ENCODE measurements at regions not wholly inside any gene's neighbourhood (a gene's known extent, or its start where the extent isn't known, plus 50 kb on each side); places are given as distances from the start of the nearest gene placed in this dataset.

DNA sequence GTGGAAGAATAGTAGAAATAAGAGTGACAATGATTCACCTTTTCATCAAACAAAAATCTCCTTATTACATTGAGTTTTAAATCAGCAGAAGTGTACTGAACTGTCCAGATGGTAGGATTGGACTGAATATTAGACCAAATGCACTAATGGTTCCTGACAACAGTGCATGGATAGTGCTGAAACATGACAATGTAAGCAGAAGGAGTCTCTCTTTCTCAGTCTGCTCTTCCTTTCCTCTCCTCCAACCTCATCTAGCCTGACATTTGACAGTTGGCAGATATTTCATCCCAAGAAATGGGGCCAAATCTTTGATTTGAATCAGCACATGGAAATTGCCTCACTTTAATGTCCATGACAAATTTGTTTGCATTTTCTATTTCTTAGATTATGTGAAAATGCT, 225.1 kb upstream of the PLSCR5 start:
- no peak for FAIRE-seq

DNA sequence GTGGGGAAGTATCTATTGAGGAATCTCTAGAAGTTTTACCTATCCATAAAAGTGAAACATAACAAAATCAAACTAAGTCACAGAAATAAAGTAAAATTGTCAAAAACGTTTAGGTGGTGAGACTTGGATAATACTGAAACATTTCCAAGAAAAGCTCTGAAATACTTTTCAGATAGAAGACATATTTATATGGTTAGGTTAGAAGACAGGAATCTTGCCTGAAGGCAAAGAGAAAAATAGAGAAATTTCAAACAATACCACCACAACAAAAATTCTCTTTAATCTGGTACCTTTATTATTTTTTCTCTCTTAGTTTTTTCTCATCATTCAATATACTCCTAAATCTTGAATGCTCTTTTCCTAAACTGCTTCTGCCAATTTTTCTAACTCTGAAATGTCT, 222.7 kb upstream of the PLSCR5 start:
- FAIRE-seq: no peak

GRCh38 chr3:146823622-146824021, 218.5 kb upstream of the PLSCR5 start:
- FAIRE-seq: no peak

DNA sequence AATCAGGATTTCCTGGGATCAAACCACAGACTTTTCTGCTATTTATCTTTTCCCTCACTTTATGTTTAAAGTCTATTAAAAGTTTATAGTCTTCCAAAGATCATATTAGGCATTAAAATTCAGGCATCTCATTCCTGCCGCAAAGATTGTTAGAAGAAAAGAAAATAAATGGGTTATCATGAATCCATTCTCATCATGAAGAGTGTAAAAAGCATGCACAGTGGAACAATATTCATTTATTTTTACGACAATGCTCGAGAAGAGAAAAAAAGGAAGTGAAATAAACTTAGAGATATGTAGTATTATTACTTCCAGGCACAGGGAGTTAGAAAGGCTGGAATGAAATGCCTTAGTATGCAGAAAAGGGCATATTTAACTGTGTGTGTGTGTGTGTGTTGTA, 213.7 kb upstream of the PLSCR5 start:
- FAIRE-seq: no peak

GRCh38 chr3:146818301-146818700, 213.2 kb upstream of the PLSCR5 start:
- FAIRE-seq: no peak

DNA sequence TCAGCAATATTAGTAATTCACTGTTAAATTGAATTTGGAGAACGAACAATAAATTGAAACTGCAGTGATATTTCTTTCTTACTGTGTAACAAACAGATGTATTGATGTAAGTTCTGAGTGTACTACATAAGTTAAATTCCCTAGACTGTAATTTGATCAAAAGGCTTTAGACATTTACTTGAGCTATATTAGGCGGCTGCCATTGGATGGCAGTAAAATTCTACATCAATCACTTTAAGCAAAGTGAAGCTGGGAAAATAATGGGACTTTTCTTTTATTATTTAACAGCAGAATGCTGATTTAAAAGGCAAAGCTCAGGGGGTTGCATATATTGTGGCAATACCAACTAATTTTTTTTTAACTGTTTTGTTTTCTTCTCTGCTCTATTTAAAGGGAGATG, 212.6 kb upstream of the PLSCR5 start:
- no peak for FAIRE-seq

DNA sequence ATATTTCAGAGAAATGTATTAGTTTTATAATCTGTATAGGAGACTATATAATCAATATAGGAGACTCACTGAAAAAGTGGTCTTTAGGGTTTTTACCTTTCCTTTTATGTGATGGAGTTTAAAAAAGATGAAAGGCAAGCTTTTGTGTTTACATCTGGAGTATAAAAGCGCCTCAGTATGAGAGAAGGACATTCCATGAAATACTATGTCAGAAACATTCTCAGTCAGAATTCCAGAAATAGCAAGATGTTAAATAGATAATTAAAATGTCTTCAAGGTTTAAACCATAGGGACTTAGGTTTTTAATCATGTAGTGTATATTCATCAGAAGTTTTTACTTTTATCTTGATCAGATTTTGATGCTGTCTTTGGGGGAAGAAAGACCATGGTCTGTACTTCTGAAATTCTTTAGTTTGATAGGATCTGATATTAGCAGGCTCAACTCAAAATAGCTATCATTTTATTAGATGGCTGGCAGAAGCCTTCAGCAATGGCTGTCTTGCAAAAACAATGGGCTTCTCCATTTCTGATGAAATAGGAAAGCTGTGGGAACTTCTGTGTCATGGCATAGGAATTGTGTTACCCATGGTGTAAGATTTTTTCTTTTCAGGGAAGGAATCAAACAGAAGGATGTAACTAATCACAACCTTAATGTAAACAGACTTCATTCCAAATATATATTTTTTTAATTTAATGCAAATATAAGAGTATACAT, 209.6 kb upstream of the PLSCR5 start:
- FAIRE-seq: no peak

GRCh38 chr3:146813496-146813895, 208.3 kb upstream of the PLSCR5 start:
- no peak for FAIRE-seq

DNA sequence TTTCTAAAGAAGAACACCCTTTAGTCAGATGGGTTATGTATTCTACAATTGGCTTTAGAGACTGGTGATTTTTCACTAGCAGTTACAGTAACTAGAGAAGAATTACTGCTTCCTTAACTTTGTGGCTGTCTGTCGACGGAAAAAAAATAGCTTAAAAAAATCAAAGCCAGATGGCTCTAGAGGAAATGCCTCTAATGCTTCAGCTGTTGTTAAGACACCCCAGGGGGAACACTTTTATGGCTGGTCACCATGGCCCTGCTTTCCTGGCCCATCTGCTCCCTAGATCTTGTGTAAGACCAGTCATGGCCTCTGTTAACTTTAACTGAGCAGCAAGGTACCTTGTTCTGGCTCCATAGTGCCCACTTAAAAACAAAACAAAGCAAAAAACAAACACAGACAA, 198.6 kb upstream of the PLSCR5 start:
- FAIRE-seq: no peak

- no peak for FAIRE-seq
Measured at GRCh38 chr3:146801492-146801891, 196.3 kb upstream of the PLSCR5 start.

GRCh38 chr3:146800484-146800883, 195.3 kb upstream of the PLSCR5 start:
- no peak for FAIRE-seq

DNA sequence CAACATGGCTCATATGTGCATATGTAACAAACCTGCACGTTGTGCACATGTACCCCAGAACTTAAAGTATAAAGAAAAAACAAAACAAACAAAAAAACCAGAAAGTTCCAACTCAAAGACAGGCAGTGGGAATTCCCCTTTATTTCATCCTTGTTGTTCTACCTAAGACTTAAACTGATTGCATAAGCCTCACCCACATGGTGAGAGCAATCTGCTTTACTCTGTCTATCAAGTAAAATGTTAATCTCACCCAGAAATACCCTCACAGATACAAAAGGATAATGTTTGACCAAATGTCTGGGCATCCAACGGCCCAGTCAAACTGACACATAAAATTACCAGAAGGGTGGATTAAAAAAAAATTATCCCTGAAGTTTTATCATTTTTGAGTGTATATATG, 190.9 kb upstream of the PLSCR5 start:
- no peak for FAIRE-seq

GRCh38 chr3:146783446-146783845, 178.3 kb upstream of the PLSCR5 start:
- FAIRE-seq: no peak

GRCh38 chr3:146781606-146782005, 176.5 kb upstream of the PLSCR5 start:
- FAIRE-seq: no peak

DNA sequence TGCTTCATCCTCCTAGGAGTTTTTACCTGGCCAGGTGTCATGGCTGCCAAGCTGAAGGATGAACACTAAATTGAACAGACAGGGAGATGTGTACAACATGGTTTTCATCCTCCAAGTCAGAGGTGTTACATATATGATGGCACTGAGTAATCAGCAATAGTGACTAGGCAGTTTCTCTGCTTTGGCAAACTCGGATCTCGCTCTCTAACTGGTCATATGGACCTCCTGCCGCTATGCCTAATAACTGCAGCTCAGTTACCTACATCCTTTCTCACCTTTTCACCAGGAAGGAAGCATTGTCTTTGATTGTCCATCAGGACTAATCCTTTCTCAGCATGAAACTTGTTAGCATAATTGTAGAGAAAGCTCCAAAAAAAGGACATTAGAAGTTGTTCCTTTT, 175.9 kb upstream of the PLSCR5 start:
- no peak for FAIRE-seq

- no peak for FAIRE-seq
Measured at GRCh38 chr3:146780251-146780650, 175.1 kb upstream of the PLSCR5 start.

- FAIRE-seq: no peak
Measured at GRCh38 chr3:146777941-146778340, 172.8 kb upstream of the PLSCR5 start.

DNA sequence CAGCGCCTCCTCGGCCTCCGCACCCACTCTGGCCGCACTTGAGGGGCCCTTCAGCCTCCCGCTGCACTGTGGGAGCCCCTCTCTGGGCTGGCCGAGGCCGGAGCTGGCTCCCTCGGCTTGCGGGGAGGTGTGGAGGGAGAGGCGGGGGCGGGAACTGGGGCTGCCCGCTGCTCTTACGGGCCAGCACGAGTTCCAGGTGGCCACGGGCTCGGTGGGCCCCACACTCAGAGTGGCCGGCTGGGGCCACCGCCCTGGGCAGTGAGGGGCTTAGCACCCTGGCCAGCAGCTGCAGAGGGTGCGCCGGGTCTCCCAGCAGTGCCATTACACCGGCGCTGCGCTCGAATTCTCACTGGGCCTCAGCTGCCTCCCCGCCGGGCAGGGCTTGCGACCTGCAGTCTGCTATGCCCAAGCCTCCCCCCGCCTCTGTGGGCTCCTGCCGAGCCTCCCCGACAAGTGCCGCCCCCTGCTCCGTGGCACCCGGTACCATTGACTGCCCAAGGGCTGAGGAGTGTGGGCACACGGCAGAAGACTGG, 167.1 kb upstream of the PLSCR5 start:
- no peak for FAIRE-seq

DNA sequence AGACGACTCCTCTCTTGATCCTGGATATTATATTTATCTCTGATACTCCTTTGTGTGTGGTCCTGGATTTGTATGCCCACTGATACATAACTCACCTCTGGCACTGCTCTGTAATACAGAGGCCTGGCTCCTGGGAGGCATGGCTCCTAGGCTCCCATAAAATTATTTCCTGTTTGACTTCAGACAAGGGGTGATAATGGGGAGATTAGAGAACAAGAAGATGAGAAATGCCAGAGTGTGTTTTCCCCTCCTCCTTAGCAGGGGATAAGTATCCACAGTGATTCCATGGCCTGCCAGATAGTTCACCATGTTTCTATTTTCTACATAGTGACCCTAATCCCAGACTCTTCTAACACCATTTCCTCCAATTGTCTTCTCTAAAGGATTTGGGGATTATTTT, 165.7 kb upstream of the PLSCR5 start:
- no peak for FAIRE-seq

GRCh38 chr3:146770301-146770700, 165.2 kb upstream of the PLSCR5 start:
- no peak for FAIRE-seq

- no peak for FAIRE-seq
Measured at GRCh38 chr3:146757759-146758158, 152.6 kb upstream of the PLSCR5 start.

- FAIRE-seq: no peak
Measured at GRCh38 chr3:146750196-146750595, 145.1 kb upstream of the PLSCR5 start.

GRCh38 chr3:146747928-146748327, 142.8 kb upstream of the PLSCR5 start:
- no peak for FAIRE-seq

DNA sequence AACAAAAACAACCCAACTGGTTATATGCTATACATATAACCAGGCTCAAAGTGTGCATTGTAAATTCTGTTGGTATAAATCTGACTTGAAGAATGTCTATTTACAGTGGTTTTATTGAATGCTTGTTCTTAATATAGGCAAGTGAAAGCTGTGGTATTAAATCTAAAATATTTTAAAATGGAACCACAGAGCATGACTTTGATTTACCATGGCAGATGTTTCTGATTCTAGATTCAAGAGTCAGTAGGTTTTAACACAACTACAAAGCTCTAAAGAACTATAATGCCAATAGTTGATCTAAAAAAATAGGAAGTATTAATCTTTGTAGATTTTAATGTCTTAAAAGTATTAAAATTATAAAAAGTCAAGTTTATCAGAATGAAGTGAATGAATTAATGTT, 141.9 kb upstream of the PLSCR5 start:
- FAIRE-seq: peak; percentile 18

DNA sequence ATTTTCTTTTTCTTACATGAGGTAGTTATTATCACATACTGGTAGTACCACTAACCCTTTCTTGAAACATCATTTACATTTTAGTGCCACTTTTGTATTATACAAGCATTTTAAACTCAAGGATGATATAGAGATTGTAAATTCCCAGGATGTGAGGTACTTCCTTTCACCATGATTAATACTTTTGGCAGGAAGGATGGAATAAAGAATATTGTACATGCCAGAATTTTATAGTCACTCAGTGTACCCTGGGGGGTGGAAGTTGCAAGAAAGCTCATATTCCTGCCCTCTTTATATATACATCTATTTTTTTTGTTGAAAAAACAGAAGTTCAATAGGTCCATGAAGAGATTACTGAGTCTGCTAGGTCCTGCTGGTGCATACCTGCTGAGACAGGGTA, 141.0 kb upstream of the PLSCR5 start:
- FAIRE-seq: no peak

All from colon (tissue), 2 donors.